K562 (cell line): ENCODE measurements at regions not wholly inside any gene's neighbourhood (a gene's known extent, or its start where the extent isn't known, plus 50 kb on each side); places are given as distances from the start of the nearest gene placed in this dataset.

Experiments used
- ATAC-seq: fragments of 200-7000 bp; cut with Tn5 transposase; 3 replicates; pipeline ENCODE4 v1.9.1; 2020; ENCODE audit warnings: moderate library complexity
- BruUV-seq: library from RNA; stranded (reverse); fragments of 400-500 nt; replicated peaks from 2 replicates; lab custom pipeline; 2021; lab: Mats Ljungman, UMichigan
- CTCF ChIA-PET: fragments of 300-600 bp; formaldehyde crosslinking; extraction: SDS; loops from one replicate; lab custom pipeline; 2021; ENCODE audit warnings: low intra/inter-chr PET ratio; lab: Yijun Ruan, JAX
- POLR2A ChIA-PET: fragments of 300-600, 350-650 bp; sonication (Branson Sonifier 250); formaldehyde crosslinking; extraction: SDS; loops from one replicate; lab custom pipeline; 2021; ENCODE audit warnings: antibody characterized with exemption, inconsistent platforms; lab: Yijun Ruan, JAX
- DNase-seq, 4 experiments: peaks; one replicate each; pipeline versions ENCODE4 v3.0.0 to v3.0.0-alpha.2; 2011 to 2018; ENCODE audit warnings: low spot score in 3 of 4, mixed read lengths in 3 of 4; ENCODE audit errors: extremely low read depth in 1 of 4
- FAIRE-seq: peaks from 2 replicates; lab custom pipeline; 2011; peaks lifted over from hg19 to GRCh38; lab: Jason Lieb, UNC
- H2AFZ ChIP-seq: 2 replicates; pipeline ENCODE4 v1.6.0; 2011; ENCODE audit warnings: low read depth, low read length, control low read depth, inconsistent platforms
- H3K27ac ChIP-seq: fragments of 200-600 bp; 3 replicates; pipeline ENCODE4 v1.8.0; 2011; ENCODE audit warnings: low read depth, mild to moderate bottlenecking, control low read depth, inconsistent platforms, low read length, moderate library complexity, mixed read lengths; ENCODE audit errors: extremely low read depth
- H3K27me3 ChIP-seq, 2 experiments: fragments of 300-600 bp in 1 of 2; 2 replicates in 1 of 2; 3 replicates in 1 of 2; pipeline versions ENCODE4 v1.6.0 to v1.8.0; 2011; ENCODE audit warnings: inconsistent platforms in 2 of 2, low read length in 2 of 2, mild to moderate bottlenecking in 1 of 2, mixed read lengths in 1 of 2, moderate library complexity in 1 of 2; ENCODE audit not compliant: control insufficient read depth in 2 of 2, insufficient read depth in 2 of 2
- H3K36me3 ChIP-seq: fragments of 300-600 bp; 3 replicates; pipeline ENCODE4 v1.8.0; 2011; ENCODE audit warnings: mild to moderate bottlenecking, low read length, inconsistent platforms; ENCODE audit not compliant: control insufficient read depth, insufficient read depth
- H3K4me1 ChIP-seq, 2 experiments: fragments of 200-600 bp in 1 of 2; replicated peaks in 1 of 2; 2 replicates in 1 of 2; 3 replicates in 1 of 2; pipeline versions ENCODE4 v1.5.1 to v1.8.0; 2011; ENCODE audit warnings: inconsistent platforms in 2 of 2, low read length in 2 of 2, mild to moderate bottlenecking in 1 of 2, mixed read lengths in 1 of 2, moderate library complexity in 1 of 2; ENCODE audit not compliant: control insufficient read depth in 2 of 2, insufficient read depth in 2 of 2
- H3K4me2 ChIP-seq: 2 replicates; pipeline ENCODE4 v1.6.1; 2011; ENCODE audit warnings: low read length, control low read depth, inconsistent platforms, mixed read lengths; ENCODE audit not compliant: insufficient read depth
- H3K4me3 ChIP-seq: fragments of 200-600 bp; sonication (generic), shearing (Covaris generic); 2 replicates; pipeline ENCODE4 v1.5.1; 2016; ENCODE audit warnings: control low read depth, inconsistent platforms
- H3K79me2 ChIP-seq: fragments of 200-600 bp; 3 replicates; pipeline ENCODE4 v1.8.0; 2011; ENCODE audit warnings: low read length, inconsistent platforms; ENCODE audit not compliant: control insufficient read depth, insufficient read depth
- H3K9ac ChIP-seq, 2 experiments: 2 replicates each; pipeline versions ENCODE4 v1.6.0 to v1.6.1; 2011; ENCODE audit warnings: low read depth in 2 of 2, low read length in 2 of 2, control low read depth in 1 of 2, inconsistent platforms in 1 of 2, mild to moderate bottlenecking in 1 of 2, mixed read lengths in 1 of 2; ENCODE audit not compliant: insufficient read depth in 1 of 2
- H3K9me1 ChIP-seq: one replicate; pipeline ENCODE4 v1.6.0; 2011; ENCODE audit warnings: inconsistent platforms, mild to moderate bottlenecking, low read length, moderate library complexity; ENCODE audit not compliant: control insufficient read depth, insufficient read depth
- H3K9me3 ChIP-seq: replicated peaks from 2 replicates; pipeline ENCODE4 v1.5.1; 2011; ENCODE audit warnings: low read depth, low read length, inconsistent platforms; ENCODE audit not compliant: control insufficient read depth, insufficient read depth
- H4K20me1 ChIP-seq: replicated peaks from 2 replicates; pipeline ENCODE4 v1.6.1; 2011; ENCODE audit warnings: low read length, inconsistent platforms, mixed read lengths; ENCODE audit not compliant: control insufficient read depth, insufficient read depth
- ASH1L ChIP-seq: fragments of 450-650 bp; IDR thresholded peaks from 2 replicates; pipeline ENCODE4 v1.6.1; 2018; ENCODE audit warnings: borderline replicate concordance, mild to moderate bottlenecking, low read depth; ENCODE audit not compliant: partially characterized antibody
- CCNT2 ChIP-seq: IDR thresholded peaks from 2 replicates; pipeline ENCODE4 v1.6.1; 2011; ENCODE audit warnings: borderline replicate concordance, low read depth, mild to moderate bottlenecking, moderate library complexity, mixed read lengths, low read length; ENCODE audit not compliant: insufficient read length; ENCODE audit errors: extremely low read depth
- DDX20 ChIP-seq: fragments of 450-650 bp; IDR thresholded peaks from 2 replicates; pipeline ENCODE4 v1.6.1; 2016; ENCODE audit warnings: missing genetic modification characterization, low read depth, mild to moderate bottlenecking, missing compliant biosample characterization, moderate library complexity
- JUNB ChIP-seq: fragments of 450-650 bp; formaldehyde crosslinking; conservative IDR thresholded peaks from 2 replicates; pipeline ENCODE4 v1.4.0; 2020; ENCODE audit warnings: mild to moderate bottlenecking
- KAT2B ChIP-seq: IDR thresholded peaks from one replicate; pipeline ENCODE4 v1.6.1; 2012; ENCODE audit warnings: low read depth, mild to moderate bottlenecking, control low read depth, inconsistent platforms, low read length, moderate library complexity
- MCM2 ChIP-seq: fragments of 450-650 bp; IDR thresholded peaks from 2 replicates; pipeline ENCODE4 v1.6.1; 2017; ENCODE audit warnings: low read depth, mild to moderate bottlenecking
- NFRKB ChIP-seq: fragments of 450-650 bp; IDR thresholded peaks from 2 replicates; pipeline ENCODE4 v1.6.1; 2016; ENCODE audit warnings: low read depth
- POLR2AphosphoS2 ChIP-seq: IDR thresholded peaks from 2 replicates; pipeline ENCODE4 v1.6.1; 2012; ENCODE audit warnings: low read length, improper control_type of control experiment
- SAFB ChIP-seq: fragments of 200-400 bp; formaldehyde crosslinking; IDR thresholded peaks from 2 replicates; pipeline ENCODE4 v1.6.1; 2017; ENCODE audit warnings: low read depth, low read length, borderline replicate concordance
- SMARCA4 ChIP-seq: fragments of 450-650 bp; IDR thresholded peaks from 2 replicates; pipeline ENCODE4 v1.6.1; 2016
- TAF15 ChIP-seq: fragments of 200-400 bp; formaldehyde crosslinking; IDR thresholded peaks from 2 replicates; pipeline ENCODE4 v1.6.1; 2017; ENCODE audit warnings: mild to moderate bottlenecking, low read depth, low read length, moderate library complexity
- TFAM ChIP-seq: fragments of 250-450 bp; sonication (Bioruptor Pico); conservative IDR thresholded peaks from 2 replicates; pipeline ENCODE4 v1.5.0; 2021; ENCODE audit warnings: mild to moderate bottlenecking, moderate library complexity
- ZNF184 ChIP-seq: sonication (generic); formaldehyde crosslinking; IDR thresholded peaks from 2 replicates; pipeline ENCODE4 v1.5.0; 2020; ENCODE audit warnings: missing genetic modification reagents
- ZNF23 ChIP-seq: fragments of 250-450 bp; sonication (Bioruptor Pico); IDR thresholded peaks from 2 replicates; pipeline ENCODE4 v1.4.0; 2020; ENCODE audit warnings: mild to moderate bottlenecking
- ZNF586 ChIP-seq: fragments of 450-650 bp; formaldehyde crosslinking; conservative IDR thresholded peaks from 2 replicates; pipeline ENCODE4 v1.4.0; 2020; ENCODE audit warnings: mild to moderate bottlenecking, moderate library complexity
- WGBS: fragments of 100-300 bp; shearing (Covaris generic); methylation state at CpG from one replicate; pipeline ENCODE4 v1.1.6; 2016; ENCODE audit warnings: low coverage, mixed read lengths; ENCODE audit not compliant: insufficient coverage; ENCODE audit errors: missing lambda C conversion rate; 5-methylcytosine and 5-hydroxymethylcytosine counted together
- in situ Hi-C: fragments of 300-500 bp; cut with MboI; formaldehyde crosslinking; loops from 4 replicates; pipeline ENCODE4 v1.15.0; 2018; ENCODE audit warnings: inconsistent platforms, mixed read lengths
- intact Hi-C: fragments of 100-400 bp; cut with micrococcal nuclease; formaldehyde crosslinking; loops from 2 replicates; pipeline ENCODE4 v1.14.2; 2022
- TF ChIP-seq, protein P1 (sequence below): fragments of 450-650 bp; IDR thresholded peaks from 2 replicates; pipeline ENCODE4 v1.6.1; 2014; ENCODE audit warnings: low read depth, mild to moderate bottlenecking, moderate library complexity, borderline replicate concordance
- TF ChIP-seq, protein P2 (sequence below): fragments of 450-650 bp; IDR thresholded peaks from 2 replicates; pipeline ENCODE4 v1.6.1; 2017; ENCODE audit warnings: antibody characterized with exemption, mild to moderate bottlenecking

DNA sequence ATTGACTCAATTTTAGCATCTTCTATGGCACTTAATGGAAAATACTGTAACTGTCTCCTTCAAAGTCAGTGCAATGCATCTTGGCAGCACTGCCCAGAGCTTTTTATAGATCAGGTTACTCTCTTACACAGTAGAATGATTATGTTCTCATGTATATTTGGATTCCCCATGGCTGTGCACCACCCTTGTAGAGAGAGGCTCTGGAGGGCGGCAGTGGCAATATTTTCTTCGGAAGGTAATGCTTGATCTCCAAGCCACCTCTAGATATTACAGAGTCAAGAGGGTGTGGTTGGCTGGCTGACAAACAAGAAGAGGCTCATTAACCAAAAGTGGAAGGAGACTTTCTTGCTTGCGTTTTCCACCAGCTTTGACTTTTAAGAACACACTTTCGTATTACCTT, 72.8 kb upstream of the ARSJ start:
- ATAC-seq: no peak
- H2AFZ ChIP-seq: no peak overlapping the region
- no peaks in the 10 kb centered on the region for H4K20me1 ChIP-seq
- no peaks in the 10 kb centered on the region for H3K27me3 ChIP-seq
- no peak overlapping the region for H3K4me3 ChIP-seq
- TF ChIP-seq ZNF184 (CRISPR knock-in tag) (no peak), NFRKB (no peak), ZNF23 (no peak), MCM2 (no peak), DDX20 (tag) (no peak), POLR2AphosphoS2 (no peak), TFAM (CRISPR knock-in tag) (no peak), TAF15 (no peak), ZNF586 (CRISPR knock-in tag) (no peak), CCNT2 (no peak), ASH1L (no peak), JUNB (CRISPR knock-in tag) (no peak), SAFB (no peak), SMARCA4 (no peak), KAT2B (no peak)
- TF ChIP-seq, protein P1, sequence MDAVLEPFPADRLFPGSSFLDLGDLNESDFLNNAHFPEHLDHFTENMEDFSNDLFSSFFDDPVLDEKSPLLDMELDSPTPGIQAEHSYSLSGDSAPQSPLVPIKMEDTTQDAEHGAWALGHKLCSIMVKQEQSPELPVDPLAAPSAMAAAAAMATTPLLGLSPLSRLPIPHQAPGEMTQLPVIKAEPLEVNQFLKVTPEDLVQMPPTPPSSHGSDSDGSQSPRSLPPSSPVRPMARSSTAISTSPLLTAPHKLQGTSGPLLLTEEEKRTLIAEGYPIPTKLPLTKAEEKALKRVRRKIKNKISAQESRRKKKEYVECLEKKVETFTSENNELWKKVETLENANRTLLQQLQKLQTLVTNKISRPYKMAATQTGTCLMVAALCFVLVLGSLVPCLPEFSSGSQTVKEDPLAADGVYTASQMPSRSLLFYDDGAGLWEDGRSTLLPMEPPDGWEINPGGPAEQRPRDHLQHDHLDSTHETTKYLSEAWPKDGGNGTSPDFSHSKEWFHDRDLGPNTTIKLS: no peak
- TF ChIP-seq, protein P2, sequence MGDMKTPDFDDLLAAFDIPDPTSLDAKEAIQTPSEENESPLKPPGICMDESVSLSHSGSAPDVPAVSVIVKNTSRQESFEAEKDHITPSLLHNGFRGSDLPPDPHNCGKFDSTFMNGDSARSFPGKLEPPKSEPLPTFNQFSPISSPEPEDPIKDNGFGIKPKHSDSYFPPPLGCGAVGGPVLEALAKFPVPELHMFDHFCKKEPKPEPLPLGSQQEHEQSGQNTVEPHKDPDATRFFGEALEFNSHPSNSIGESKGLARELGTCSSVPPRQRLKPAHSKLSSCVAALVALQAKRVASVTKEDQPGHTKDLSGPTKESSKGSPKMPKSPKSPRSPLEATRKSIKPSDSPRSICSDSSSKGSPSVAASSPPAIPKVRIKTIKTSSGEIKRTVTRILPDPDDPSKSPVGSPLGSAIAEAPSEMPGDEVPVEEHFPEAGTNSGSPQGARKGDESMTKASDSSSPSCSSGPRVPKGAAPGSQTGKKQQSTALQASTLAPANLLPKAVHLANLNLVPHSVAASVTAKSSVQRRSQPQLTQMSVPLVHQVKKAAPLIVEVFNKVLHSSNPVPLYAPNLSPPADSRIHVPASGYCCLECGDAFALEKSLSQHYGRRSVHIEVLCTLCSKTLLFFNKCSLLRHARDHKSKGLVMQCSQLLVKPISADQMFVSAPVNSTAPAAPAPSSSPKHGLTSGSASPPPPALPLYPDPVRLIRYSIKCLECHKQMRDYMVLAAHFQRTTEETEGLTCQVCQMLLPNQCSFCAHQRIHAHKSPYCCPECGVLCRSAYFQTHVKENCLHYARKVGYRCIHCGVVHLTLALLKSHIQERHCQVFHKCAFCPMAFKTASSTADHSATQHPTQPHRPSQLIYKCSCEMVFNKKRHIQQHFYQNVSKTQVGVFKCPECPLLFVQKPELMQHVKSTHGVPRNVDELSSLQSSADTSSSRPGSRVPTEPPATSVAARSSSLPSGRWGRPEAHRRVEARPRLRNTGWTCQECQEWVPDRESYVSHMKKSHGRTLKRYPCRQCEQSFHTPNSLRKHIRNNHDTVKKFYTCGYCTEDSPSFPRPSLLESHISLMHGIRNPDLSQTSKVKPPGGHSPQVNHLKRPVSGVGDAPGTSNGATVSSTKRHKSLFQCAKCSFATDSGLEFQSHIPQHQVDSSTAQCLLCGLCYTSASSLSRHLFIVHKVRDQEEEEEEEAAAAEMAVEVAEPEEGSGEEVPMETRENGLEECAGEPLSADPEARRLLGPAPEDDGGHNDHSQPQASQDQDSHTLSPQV: no peak
- TF ChIP-seq, all 486 proteins: peak for 0
- FAIRE-seq (no peak), DNase-seq (no peak)
- no peaks in the 10 kb centered on the region for H3K9me1 ChIP-seq
- intact Hi-C loops (no loop called here), in situ Hi-C loops (no loop called here)
- H3K9ac ChIP-seq: no peak overlapping the region
- no TSS peak for BruUV-seq
- WGBS: 2% methylated on average over 4 of the region's 4 CpGs
- POLR2A ChIA-PET: no interaction called here
- H3K4me1 ChIP-seq: no peaks in the 10 kb centered on the region
- H3K9me3 ChIP-seq: no peaks in the 10 kb centered on the region
- H3K4me2 ChIP-seq: no peak overlapping the region
- H3K27ac ChIP-seq: no peak overlapping the region
- CTCF ChIA-PET: no interaction called here
- no peaks in the 10 kb centered on the region for H3K79me2 ChIP-seq
- no peaks in the 10 kb centered on the region for H3K36me3 ChIP-seq
